ENCODE measurements at regions not wholly inside any gene's neighbourhood (a gene's known extent, or its start where the extent isn't known, plus 50 kb on each side); places are given as distances from the start of the nearest gene placed in this dataset.

- TF ChIP-seq PRDM15 (CRISPR knock-in tag; IDR thresholded peaks at IDR 0.05) (no peak), JUND (IDR thresholded peaks at IDR 0.05; ENCODE audit: low read depth, low read length) (no peak), ZNF207 (IDR thresholded peaks at IDR 0.05; ENCODE audit: borderline replicate concordance) (no peak), ZNF687 (IDR thresholded peaks at IDR 0.05) (no peak), MTA3 (IDR thresholded peaks at IDR 0.05; ENCODE audit: borderline replicate concordance, low read length) (no peak), SMARCA5 (IDR thresholded peaks at IDR 0.05) (no peak), SRF (IDR thresholded peaks at IDR 0.05; ENCODE audit: low read depth in 2 of 2, low read length in 2 of 2) (no peak), SIX5 (IDR thresholded peaks at IDR 0.05; ENCODE audit: low read depth, low read length, severe bottlenecking) (no peak), CHD1 (IDR thresholded peaks at IDR 0.05; ENCODE audit: low read depth, low read length) (no peak)
Measured at GRCh38 chr11:127195501-127196120, 195.0 kb upstream of the KIRREL3 start (continued).

Measured in GM12878 (cell line).